ENCODE measurements at regions not wholly inside any gene's neighbourhood (a gene's known extent, or its start where the extent isn't known, plus 50 kb on each side); places are given as distances from the start of the nearest gene placed in this dataset.

DNA sequence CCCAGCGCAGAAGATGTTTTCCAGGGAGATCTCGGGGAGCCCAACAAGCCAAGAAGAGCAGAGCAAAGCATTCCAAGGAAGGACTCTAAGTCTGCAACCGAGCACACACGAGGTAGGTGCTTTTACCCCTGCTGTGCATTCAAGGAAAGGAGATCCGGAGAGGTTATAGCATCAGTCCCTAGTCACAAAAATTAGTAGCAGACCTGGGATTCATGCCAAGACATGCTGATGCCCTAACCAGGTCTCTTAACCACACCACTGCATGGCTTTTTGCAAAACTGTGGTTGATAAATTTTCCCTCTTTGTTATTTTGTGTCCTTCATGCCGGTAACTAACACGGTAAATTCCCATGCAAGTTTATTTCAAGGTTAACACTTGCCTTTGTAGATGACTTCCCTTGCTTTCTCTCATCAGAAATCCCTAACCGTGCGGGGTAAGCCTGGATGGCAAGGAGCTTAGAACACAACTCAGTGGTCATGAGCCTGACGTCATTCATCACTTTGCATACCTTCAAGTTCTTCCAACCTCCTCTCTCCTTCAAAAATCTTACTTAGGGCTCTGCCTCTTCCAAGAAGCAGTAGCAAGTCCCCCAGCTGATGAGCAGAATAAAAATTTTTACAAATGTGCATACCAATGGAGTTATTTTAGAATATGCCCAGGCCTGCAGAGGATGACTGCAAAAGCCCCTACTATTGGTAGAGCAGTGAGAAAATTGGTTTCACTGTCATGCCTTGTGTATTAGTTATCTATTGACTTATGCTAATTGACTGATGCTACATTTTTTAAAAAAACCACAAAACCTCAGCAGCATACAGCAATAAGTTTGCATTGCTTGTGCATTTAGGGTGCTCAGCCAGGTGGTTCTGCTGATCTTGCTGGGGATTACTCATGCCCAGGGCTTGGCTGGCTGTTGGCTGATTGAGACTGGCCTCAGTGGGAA, 465.1 kb downstream of the MN1 start:
- intact Hi-C loops (cut with DNase I): no loop called here
- DNase-seq (ENCODE audit: low spot score): no peak

DNA sequence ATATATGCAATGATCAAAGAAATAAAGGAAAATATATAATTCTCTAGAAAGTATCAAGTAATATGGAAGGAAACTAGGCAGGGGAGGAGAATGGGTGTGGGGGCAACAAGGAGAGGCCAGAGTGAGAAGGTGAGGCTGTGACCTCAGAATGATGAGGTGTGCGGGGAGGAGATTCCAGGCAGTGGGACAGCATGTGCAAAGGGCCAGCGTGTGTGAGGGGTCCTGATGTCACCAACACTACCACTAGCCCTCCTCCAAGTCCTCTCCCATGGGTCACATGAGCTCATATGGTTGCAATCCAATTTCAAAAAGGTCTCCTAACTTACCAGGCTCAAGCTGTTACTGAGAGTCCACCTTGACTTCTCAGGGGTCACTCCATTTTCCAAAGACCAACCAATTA, 463.9 kb downstream of the MN1 start:
- intact Hi-C loops (cut with DNase I): no loop called here
- DNase-seq (ENCODE audit: low spot score): no peak

DNA sequence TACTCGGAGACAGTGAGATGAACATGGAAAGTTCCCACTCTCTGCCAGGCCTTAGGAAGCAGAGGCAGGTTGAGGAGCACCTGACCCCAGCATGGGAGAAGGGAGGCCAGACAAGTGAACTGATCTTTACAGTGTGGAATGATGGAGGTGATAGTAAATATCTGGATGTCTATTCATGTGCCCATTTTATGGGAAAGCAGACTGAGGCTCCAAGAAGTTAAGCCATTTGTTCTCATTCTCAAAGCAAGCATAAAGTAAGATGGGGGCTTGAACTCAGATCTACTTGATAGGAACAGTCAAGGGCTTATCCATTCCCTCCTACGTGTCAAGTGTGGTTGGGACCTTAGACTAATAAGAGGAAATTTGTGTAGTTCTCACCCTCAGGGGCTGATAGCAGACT, 461.5 kb downstream of the MN1 start:
- DNase-seq (ENCODE audit: low spot score): no peak
- intact Hi-C loops (cut with DNase I): no loop called here

DNA sequence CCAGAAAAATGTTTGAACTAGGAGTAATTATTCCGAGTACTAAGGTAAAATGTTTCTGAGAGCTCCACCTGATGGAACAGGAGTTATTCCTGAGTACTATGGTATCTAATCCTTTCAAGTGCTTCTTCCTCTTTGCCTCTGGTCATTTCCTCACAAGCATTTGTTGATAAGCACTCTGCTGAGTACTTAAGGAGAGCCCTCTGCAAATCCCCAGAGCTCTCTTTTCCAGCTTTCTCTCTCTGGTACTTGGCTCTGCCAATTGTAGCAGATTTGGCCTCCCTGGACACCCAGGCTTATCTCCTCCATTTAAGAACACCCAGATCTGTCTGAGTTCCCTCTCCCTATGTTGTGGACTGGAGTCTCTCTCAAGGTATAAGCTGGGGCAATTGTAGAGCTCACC, 457.0 kb downstream of the MN1 start:
- intact Hi-C loops (cut with DNase I): no loop called here

DNA sequence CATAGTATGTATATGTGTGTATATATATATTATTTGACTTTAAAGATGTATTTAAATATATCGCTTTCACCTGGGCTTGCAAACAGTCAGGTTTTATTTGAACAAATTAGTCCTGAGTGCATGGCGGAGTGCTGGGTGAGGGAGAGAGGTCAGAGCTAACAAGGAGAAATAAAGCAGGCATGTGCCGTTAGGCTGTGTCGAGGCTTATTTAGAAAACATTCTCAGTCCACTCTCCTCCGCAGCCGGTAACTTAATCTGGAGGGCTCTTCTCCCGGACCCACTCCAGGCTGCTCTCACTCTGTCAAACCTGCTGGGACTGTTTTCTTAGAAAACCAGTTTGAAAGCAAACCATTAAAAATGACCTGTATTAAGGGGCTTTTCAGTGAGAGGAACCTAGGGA, 455.9 kb downstream of the MN1 start:
- intact Hi-C loops (cut with DNase I): no loop called here
- DNase-seq (ENCODE audit: low spot score): no peak

More for the DNA sequence above, 457.0 kb downstream of the MN1 start:
- no peak for DNase-seq (ENCODE audit: low spot score)

DNA sequence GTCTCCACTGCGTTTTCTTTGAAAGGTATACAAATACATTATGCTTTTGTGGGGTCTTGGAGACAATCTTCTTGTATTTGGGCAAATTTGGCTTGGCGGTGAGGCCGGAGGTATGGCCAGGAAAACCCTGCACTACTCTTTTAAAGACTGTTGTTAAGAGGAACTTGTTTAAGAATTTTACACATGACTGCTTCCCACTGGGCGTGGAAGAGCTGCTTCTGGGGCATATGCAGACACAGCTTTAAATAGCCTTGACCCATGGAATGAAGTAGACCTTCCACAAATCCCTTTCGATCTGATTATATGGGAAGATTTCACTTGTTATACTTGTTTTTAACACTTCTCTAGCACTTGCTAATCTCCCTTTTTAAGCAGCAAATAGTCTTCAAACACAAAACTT, 453.6 kb downstream of the MN1 start:
- intact Hi-C loops (cut with DNase I): no loop called here
- no peak for DNase-seq (ENCODE audit: low spot score)

DNA sequence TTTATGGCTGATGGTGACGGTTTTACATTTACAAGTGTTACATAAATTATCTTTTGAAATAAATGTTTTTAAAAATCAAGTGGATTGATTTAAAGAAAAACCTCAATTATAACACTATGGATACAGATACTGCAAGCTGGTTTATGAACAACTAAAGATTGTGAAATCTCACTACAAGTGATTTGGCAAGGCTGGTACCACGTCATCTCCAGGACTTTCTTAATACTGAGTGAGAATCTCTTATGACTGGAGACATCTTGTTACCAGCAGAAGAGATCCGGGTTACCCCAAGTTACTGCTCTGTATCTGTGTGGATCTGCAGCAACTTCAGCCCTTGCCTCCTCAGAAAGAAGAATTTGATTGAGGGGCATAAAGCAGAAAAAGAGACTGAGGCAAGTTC, 452.9 kb downstream of the MN1 start:
- intact Hi-C loops (cut with DNase I): no loop called here
- DNase-seq (ENCODE audit: low spot score): no peak

DNA sequence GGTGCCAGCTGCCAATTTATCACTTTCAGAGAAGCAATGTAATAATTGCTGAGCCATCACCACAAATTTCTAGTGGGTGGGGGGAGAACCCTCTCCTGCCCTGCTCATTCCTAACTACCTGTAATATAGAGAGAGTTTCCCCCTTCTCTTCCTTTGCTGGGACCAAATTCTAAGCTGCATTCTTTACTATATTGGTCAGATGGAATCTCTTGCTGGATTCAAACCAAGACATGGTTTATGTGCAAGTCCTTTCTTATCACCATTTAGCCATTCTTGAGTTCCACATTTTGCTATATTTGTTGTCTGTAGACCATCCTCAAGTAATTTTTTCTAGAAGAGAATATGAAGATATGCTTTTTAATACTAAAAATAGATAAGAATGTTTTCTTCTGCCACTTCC, 452.1 kb downstream of the MN1 start:
- DNase-seq (ENCODE audit: low spot score): no peak
- intact Hi-C loops (cut with DNase I): no loop called here

DNA sequence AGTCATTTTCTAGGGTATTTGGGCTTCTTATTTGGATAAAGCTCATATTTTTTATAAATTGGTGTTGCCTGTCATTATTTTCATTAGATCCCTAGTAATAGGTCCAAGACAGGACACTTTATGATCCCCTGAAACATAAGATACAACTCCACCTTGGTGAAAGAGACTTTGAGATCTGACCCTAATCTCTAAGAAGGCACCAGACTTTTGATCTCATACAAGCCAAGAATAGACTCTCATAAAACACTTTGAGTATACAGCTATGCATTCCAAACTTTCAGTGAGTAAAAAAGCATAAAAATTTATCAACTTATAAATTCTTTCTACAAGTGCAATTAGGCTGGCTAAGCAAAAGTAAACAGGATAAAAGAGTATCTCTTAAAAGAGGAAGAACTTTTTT, 451.2 kb downstream of the MN1 start:
- intact Hi-C loops (cut with DNase I): no loop called here
- DNase-seq (ENCODE audit: low spot score): no peak

DNA sequence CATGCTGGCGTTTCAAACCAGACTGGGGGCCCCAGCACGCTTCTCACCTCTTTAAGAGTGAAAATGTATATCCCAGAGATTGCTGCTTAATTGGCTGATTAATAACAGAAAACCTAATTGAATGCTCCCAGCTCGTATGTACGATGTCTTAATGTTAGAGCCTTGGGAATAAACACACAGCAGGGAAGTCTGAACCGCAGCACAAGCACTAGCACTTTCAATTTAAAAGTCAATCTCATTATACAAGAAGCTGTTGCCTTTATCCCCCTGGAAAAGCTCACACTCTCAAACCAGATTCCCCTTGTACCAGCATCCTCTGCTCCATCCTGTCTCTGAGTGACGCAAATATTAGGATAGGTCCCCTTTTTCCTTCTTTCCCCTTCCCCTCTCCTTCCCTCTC, 449.1 kb downstream of the MN1 start:
- no peak for DNase-seq (ENCODE audit: low spot score)
- intact Hi-C loops (cut with DNase I): no loop called here

DNA sequence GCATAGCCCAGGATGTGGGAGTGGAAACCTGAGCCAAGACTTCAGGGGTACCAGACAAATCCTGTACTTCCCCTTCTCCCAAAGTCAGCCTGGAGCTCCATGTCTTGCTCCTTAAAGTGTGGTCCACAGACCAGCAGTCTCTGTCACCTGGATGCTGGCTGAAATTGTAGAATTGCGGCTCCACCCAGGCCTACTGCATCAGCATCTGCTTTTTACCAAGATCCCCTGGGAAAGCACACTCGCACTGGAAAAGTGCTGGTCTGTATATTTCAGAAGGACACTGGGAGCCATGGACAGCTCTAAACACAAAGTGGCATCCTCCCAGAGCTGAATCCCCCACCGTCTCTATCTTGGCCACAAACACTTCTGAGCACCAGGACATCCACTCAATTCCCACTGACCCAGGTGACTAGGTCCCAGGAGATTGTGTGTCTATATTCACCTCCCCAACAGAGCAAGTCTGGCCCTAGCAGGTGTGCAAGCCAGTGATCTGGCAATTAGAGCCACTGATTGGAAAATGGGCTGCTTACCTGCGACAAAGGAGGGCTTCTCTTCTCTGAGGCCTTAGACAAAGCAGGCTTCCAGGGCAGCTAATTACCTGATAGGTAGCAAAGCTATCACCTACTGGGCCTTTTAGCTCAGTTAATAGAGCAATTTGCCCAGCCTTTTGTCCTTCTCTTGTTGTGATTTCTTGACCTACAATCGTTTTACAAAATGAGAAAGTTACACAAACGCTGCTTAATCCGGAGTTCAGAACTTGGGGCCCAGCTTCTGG, 443.3 kb downstream of the MN1 start:
- intact Hi-C loops (cut with DNase I): no loop called here
- DNase-seq (ENCODE audit: low spot score): no peak

DNA sequence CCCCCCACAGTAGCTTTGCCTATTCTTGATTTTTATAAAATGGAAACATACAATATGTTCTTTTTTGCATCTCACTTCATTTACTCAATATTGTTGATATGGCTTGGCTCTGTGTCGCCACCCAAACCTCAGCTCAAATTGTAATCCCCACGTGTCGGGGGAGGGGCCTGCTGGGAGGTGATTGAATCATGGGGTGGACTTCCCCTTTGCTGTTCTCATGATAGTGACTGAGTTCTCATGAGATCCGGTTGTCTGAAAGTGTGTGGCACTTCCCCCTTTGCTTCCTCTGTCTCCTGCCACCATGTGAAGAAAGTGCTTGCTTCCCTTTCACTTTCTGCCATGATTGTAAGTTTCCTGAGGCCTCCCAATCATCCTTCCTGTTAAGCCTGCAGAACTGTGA, 431.3 kb downstream of the MN1 start:
- no peak for DNase-seq (ENCODE audit: low spot score)
- intact Hi-C loops (cut with DNase I): no loop called here

DNA sequence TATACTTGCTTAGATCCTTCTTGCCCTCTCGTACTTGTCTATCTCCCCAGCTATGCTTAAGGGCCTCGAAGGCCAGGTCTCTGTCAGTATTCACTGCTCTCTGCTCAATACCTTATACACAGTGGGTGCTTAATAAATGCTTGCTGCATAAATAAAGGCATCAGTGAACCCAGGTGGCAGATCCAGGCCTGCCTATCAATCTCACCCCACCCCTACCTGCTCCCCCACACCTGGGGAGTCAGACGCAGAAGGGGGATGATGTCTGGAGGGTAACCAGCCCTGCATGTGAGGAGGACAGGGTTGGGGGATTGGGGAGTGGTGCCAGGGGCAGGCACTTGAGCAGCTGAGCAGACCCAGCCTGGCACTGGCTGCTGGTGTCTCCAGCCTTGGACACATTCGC, 430.6 kb downstream of the MN1 start:
- no peak for DNase-seq (ENCODE audit: low spot score)
- intact Hi-C loops (cut with DNase I): no loop called here

DNA sequence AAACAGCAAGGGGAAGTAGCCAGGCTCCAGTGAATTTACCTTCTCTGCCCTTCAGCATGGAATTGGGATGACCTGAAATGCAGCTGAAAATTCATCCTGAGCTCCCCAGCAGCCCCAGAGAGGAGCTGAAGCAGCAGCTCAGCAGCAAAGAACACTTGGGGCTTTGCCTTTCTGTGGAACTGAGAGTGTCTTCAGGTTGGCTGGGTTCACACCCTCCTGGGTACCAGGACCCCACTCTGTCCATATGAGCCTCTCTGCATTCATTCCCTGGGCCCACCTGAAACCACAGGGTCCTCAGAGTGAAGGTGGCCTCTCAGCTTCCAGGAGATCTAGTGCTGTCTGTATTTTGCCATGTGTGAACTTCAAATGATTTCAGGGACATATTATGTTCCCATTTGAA, 429.2 kb downstream of the MN1 start:
- DNase-seq (ENCODE audit: low spot score): no peak
- intact Hi-C loops (cut with DNase I): no loop called here

DNA sequence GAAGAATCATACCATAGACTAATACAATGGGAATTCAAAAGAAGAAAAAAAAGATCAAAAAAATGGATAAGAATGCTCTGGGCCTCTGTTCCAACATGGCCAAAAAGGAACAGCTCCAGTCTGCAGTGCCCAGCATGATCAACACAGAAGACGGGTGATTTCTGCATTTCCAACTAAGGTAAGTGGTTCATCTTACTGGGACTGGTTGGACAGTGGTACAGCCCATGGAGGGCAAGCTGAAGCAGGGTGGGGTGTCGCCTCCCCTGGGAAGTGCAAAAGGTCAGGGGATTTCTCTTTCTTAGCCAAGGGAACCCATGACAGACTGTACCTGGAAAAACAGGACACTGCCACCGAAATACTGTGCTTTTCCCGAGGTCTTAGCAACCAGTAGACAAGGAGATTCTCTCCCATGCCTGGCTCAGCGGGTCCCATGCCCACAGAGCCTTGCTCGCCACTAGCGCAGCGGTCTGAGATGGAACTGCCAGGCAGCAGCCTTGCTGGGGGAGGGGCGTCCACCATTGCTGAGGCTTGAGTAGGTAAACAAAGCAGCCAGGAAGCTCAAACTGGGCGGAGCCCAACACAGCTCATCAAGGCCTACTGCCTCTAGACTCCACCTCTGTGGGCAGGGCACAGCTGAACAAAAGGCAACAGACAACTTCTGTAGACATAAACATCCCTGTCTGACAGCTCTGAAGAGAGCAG, 428.4 kb downstream of the MN1 start:
- intact Hi-C loops (cut with DNase I): no loop called here
- DNase-seq (ENCODE audit: low spot score): no peak

DNA sequence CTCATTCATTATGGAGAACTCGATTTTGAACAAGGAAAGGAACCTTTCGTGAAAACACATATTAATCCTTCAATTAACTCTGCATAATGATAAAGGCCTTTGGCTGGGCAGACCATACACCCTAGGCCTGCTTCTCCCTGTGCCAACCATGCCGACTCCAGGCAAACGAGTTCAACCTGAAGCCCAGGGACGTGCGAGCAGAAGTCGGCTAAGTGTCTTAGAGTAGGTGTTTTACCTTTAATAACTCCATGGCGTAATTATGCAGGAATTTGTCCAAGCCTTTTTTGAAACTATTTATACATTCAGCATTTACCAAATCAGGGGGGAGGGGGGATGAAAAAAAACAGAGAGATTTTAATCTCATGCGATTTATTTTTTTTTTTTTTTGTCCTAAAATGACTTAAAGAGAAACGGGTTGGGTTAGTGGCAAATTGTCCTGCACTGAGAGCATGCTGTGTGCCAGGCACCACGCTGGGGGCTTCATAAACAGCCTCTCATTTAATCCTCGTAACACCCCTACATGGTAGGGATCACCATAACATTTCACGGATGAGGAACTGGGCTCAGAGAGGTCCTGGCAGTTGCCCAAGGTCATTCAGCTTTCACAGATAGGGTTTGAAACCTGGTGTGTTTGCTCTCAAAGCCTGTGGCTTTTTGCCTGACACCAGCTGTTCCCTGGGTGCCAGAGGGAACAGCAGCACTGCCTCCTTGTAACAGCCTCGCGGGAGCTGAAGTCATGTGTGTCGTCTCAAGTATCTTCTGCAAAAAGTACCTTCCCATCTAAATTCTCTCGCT, 423.9 kb downstream of the MN1 start:
- intact Hi-C loops (cut with DNase I): no loop called here
- no peak for DNase-seq (ENCODE audit: low spot score)

DNA sequence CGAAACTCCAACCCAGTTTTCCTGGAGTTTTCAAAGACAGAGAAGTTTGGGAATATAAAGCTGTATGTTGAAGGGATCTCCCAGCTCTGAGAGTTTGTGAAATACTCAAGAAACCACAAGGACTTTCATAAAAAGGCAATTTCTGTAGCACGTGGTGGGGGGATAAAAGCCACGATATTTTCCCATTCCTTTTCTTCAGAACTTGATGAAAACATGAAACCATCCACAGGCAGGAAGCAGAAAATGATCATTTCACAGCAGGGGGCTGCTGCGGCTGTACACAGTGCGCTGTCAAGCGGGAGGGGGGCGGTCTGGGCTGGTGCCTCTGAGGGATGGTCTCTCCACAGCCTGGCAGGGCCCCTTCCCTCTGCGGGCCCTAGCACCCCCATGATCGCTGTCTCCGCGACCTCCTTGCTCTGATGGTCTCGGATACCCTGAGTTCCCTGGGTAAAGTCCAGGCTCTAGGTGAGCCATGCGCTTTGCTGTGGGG, 423.2 kb downstream of the MN1 start:
- intact Hi-C loops (cut with DNase I): no loop called here
- DNase-seq (ENCODE audit: low spot score): no peak

DNA sequence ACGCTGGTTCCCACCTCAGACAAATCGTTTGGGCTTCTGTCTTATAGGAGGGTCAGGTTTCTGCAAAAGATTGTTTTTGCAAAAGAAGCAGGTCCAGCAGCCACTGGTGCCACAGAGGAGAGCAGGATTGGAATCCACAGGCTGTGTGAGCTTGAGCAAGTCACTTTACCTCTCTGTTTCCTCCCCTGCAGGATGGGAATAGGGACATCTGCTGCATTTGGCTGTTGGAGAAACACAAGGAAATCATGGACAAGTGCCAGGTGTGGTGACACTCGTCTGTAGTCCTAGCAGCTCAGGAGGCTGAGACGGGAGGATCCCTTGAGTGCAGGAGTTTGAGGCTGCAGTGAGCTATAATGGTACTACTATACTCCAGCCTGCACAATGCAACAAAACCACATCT, 422.6 kb downstream of the MN1 start:
- DNase-seq (ENCODE audit: low spot score): no peak
- intact Hi-C loops (cut with DNase I): no loop called here

DNA sequence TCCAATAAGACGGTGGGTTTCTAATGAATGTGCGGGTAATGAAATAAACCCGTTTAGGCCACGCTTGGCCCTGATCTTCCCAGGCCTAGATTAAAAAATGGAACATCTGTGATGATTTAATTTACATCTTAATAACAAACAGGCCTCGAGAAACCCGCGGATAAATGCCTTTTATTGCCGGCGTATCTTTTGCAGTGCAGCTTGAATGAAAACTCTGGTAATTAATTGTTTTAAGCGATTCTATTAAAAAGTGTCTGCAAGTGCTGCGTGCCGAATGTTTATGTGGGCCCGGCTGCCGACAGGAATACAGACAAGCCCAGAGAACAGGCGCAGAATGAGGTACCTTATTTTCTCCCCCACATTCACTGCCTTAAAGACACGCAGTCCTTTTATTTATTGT, 420.7 kb downstream of the MN1 start:
- DNase-seq (ENCODE audit: low spot score): no peak
- intact Hi-C loops (cut with DNase I): no loop called here
